SK-N-SH (cell line): ENCODE measurements at regions not wholly inside any gene's neighbourhood (a gene's known extent, or its start where the extent isn't known, plus 50 kb on each side); places are given as distances from the start of the nearest gene placed in this dataset.

Source experiments
- CTCF ChIP-seq: fragments of 200-600 bp; sonication (generic); IDR thresholded peaks from 2 replicates; pipeline ENCODE4 v1.6.1; 2017; ENCODE audit warnings: antibody characterized with exemption, mild to moderate bottlenecking, moderate library complexity
- FOXM1 ChIP-seq: IDR thresholded peaks from 2 replicates; pipeline ENCODE4 v1.4.0; 2012; ENCODE audit warnings: low read depth, mild to moderate bottlenecking
- POLR2AphosphoS5 ChIP-seq: IDR thresholded peaks from 2 replicates; pipeline ENCODE4 v1.6.1; 2012; ENCODE audit warnings: low read depth, low read length
- REST ChIP-seq: IDR thresholded peaks from 2 replicates; pipeline ENCODE4 v1.6.1; 2012; ENCODE audit warnings: mild to moderate bottlenecking, low read depth, low read length, moderate library complexity
- RXRA ChIP-seq: IDR thresholded peaks from 2 replicates; pipeline ENCODE4 v1.4.0; 2012; ENCODE audit warnings: low read depth, mild to moderate bottlenecking, borderline replicate concordance
- SMC3 ChIP-seq: IDR thresholded peaks from 2 replicates; pipeline ENCODE4 v1.6.1; 2012; ENCODE audit warnings: low read depth, low read length, improper control_type of control experiment

GRCh38 chr10:8273749-8274148 lies 219.3 kb downstream of the GATA3 start:
- TF ChIP-seq SMC3, result no peak
- no peak for TF ChIP-seq CTCF
- no peak for TF ChIP-seq POLR2AphosphoS5
- no peak for TF ChIP-seq RXRA
- TF ChIP-seq REST, result no peak
- TF ChIP-seq FOXM1, result no peak
